ENCODE measurements at regions not wholly inside any gene's neighbourhood (a gene's known extent, or its start where the extent isn't known, plus 50 kb on each side); places are given as distances from the start of the nearest gene placed in this dataset.
A peak's percentile ranks its signal among the peaks of the same experiment; 100 is the strongest.

DNA sequence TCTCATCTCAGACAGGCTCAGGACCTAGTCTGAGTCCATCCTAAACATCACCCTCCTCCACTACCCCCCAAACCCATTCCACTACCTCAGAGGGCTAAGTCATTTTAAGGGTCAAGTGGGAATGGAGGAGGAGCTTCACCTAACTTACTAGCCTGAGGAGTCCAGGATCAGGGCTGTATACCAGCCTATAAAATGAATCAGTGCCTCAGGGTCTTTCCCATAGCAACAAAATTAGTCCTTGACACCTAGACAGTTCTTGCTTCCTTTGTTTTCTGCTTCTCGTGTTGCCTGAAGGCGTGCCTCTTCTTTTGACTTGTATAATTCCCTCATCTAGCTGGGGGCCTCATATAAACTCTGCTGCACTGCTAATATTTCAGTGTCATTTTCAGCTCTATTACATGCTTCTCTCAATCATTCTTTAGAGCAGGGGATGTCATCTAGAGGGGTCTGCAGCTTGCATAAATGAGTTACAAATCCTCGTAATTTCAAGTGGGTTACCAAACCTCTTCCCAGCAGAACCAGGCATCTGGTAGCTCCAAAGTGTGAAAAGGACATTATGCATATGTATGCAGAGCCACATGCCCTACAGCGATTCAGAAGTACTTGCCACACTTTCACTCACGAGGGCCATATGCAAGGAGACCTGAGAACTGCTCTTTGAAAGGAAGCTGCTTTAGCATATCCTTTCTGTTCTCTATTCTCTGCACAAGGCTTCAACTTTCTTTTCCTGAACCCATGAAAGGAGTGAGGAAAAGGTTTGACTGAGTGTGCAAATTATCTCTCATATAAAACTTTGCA, 311.7 kb upstream of the SEMA6D start:
- DNase-seq, result no peak

DNA sequence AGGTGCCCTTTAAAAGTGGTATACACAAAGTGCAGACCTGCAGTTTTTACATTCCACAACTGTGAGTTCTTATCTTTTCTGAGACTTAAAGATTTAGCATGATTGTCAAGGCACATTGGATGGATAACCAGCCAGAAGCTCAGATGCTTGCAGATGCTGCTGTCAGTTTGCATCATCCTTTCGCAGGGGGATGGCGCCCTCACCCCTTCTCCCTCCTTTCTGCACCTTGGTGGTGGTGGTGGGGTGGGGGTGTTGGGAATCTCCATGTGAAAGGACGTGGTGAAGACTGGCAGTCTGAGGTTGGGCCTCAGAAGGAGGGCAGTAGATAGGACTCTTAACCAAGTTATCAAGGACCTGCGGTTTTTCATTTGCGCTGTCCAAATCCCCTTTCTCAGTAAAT, 309.6 kb upstream of the SEMA6D start:
- DNase-seq, result no peak

DNA sequence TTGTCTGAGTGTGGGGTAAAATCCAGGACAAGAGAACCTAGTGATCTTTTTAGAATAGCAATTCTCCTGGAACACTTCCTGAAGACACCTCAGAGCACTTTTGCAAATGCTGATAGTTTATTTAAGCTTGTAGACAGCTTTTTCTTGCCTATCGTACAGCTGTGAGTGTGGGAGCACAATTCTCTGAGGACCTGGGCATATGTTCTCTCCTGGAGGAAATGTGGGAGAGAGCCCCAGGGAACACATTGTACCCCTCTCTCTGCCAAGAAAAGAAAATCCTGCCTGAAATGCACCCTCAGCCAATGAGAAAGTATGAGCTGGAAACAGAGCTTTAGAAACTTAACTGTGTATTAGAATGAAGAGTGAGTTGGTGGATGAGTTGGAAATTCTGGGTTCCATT, 308.3 kb upstream of the SEMA6D start:
- DNase-seq, result no peak

DNA sequence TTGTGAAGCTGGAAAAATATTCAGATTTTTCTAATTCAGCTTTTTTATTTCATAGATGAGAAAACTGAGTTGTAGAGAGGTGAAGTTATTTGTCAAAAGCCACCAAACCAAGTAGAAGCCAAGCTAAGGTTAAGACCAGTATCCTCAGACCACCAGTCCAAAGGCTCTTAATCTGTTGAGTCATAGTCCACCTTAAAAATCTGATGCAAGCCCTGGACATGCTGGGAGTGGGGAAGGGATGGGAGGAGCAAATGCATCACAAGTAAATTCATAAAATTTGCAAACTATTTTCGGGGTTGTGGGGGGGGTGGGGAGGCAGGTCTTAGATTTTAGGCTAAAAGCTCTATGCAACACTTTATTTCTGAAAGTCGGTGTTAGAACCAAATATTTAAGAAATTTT, 307.7 kb upstream of the SEMA6D start:
- no peak for DNase-seq

DNA sequence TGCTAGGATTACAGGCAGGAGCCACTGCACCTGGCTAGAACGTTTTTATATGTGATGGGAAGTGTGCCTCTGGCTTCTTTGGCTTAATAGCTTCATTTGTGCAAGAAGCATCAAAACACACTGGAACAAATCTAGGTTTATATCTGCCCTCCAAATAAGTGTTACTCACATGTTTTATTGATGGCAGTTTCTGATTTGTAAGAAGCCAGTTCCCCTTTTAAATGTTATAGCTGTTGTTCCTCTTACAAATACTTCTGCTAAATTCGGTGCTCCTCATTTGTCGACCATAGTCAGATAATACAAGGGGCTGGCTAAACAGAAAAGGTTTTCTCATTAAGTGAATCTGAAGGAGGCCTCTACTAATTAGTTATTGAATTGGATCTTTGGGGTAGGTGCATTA, 307.1 kb upstream of the SEMA6D start:
- no peak for DNase-seq

DNA sequence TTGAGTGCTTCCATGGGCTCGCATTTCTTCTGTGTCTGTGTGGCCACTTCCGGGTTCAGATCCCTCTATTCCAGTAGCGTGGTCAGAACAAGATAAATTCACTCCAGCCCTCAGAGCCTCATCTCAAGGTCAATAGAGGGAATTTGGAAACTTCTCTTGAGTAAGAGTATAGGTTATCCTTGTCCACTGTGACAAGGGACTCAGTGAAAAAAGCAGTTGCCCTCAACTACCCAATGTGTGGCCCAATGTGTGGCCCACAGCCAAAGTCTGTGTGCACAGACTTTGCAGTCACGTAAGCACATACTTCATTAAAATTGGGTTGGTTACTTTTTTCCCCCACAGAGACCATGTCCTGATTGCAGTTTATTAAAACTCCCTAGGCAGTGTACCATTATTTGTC, 305.6 kb upstream of the SEMA6D start:
- no peak for DNase-seq

DNA sequence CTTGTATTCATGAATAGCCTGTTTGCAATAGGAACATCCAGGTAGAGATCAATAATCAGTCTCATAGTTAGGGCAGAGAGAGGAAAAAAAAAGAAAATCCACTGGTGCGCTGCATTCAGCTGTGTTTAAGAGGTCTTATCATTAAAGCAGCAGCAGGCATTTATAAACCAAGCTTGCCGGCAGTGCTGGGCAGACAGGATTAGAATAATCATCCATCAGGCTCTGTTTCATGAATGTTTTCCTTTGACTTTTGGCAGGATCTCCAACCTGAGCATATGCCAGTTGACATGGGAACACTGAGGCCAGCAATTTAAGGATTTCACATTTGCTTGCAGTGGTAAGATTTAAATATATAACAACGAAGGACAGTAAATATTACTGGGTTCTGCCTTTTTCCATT, 305.2 kb upstream of the SEMA6D start:
- no peak for DNase-seq

DNA sequence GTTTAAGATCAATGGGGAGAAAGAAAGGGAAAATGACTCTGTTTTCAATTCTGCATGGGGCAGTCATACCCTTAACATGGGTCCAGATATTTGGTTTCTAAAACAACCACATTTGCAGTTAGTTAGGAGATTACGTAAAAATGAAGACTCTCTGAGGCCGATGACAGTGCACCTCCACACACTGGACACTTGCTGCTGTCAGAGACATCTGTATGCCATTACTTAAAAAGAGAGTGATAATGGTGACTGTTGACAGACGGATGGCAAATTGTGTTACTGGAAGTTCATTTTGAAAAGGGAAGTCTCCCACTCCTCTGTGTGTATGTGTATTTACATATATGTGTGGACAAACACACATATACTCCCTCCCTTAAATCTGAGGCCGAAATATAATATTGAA, 304.5 kb upstream of the SEMA6D start:
- no peak for DNase-seq

DNA sequence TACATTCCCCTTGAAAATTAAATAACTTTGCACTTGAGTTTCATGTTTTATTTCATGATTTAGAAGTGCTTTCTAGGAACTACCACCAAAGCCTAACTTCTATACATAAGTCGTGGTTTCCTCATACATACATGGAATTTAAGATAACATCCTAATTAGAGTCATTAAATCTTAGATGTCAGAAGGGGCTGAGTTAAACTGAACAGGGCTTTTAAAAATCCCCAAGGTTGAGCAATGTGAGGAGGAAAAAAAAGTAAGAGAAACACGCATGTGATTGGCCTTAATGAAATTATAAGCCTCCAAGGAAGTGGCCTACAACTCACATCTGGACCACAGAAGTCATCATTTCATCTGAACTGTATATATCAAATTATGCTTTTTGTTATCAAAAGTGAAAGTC, 303.1 kb upstream of the SEMA6D start:
- no peak for DNase-seq

DNA sequence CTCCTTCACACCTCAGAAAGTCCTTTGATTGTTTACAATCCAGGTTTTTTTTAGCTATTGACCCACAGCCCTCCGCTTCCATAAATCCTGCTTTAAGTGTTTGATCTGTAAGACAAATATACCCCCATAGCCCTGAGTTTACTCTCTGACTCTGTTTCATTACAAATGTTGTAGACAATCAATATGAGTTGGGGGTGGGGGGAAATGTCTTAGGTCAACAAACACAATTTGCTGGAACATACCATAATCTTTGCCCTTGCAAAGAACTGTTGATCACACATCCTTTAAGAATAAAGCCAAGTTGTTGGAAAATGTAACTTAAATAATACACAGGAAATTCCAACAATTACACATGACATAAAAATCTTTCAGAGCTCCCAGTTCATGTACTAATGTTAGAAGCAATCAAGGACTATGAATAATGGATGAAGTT, 301.8 kb upstream of the SEMA6D start:
- DNase-seq, result peak in 1 of 2 donors; percentile 42

DNA sequence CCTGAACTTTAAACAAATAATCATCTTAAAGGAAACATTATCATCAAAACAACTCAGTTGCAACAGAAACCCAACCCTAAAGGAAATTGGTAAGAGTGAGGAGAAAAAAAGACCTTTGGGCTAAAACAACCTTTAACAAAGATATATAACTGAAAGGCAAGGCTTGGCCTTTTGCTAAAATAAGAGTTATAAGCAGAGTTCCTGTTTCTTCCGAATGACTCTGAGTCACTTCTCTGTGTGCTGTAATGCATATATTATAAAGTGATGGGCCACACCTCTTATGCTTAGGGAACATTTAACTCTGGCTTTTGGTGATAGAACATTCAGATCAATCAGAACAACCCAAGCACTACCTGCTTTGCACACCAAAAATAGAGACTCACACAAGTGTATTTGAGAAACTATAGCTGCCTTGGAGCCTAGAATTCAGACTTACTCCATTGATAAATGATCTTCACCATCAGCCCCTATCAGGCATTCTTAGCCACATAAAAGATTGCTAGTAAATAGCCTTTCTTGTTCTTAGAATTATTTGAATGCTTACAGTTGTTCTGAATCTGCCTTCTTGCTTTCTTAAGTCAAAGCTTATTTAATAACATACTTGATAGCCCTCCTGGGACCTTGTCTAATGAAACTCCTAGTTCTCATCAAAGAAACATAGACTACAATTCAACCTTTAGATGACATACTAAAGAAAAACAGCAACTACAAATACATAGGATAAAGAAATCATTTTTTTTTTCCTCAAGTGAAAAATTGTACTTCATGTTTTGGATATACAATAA, 294.2 kb upstream of the SEMA6D start:
- no peak for DNase-seq

DNA sequence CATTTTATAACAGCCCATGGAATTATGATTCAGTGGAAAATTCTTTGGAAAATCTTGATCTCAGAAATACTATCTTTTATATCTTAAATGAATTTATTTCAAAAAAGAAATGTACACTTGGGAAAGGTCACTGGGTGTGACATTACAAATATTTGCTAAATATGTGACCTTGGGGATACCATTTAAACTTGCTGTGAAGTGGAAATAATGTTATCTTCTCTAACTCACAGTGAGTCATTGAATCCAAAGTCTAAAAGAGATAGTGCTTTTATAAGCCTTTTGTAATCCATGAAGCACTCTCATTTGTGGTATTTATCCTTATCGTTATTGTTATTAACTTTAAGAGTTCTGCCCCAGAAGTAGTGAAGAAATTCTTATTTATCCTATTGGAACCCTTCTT, 289.8 kb upstream of the SEMA6D start:
- no peak for DNase-seq

DNA sequence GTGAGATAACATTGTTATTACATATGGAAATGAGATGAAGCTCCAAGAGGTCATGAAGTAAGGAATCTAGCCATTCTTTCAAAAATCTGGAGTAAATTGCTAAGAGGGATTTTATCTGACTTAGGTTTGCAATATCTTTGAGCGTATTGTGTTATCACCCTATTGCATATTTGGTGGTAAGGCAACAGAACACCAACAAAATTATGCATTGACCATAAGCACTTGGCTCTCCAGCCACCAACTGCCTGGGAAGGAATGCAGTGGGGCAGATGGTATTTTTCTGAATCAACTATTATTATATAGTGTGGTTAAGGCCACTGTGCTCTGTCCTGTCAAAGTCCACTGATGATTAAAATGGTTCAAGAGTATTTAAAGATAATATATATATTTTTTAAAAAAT, 287.9 kb upstream of the SEMA6D start:
- no peak for DNase-seq

DNA sequence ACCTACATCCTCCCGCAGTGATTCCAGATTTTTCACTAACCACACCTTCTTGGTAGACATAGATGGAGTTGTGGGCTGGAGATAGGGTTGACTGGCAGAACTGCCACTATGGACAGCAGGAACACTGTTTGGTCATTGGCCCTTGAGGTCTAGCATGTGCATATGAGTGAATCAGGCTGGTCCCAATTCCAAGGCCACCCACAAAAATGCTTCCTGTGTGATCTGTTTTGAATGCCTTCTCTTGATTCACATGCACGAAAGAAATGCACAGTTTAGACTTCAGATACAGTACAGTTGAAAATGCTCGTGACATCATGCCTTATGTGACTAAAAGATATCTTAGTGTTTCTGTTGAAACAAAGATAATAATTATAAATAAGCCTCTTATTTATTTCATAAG, 285.8 kb upstream of the SEMA6D start:
- DNase-seq, result no peak

DNA sequence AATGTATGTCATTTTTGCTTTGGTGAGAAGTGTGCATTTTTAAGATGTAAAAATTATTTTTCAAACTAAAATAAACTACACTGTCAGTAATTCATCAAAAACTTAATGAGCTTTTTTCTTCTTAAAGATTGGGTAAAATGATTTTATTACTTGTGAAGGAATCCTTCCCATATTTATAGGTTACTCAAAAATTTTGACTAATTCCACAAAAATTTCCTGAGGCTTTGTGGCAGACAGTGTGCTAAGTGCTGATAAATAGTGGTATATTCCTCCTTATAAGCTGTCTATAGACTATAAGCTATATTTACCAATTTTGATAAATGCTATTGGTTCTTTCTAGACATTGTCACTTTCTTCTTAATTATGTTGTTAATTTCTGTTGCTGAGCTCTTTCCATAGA, 284.5 kb upstream of the SEMA6D start:
- no peak for DNase-seq

DNA sequence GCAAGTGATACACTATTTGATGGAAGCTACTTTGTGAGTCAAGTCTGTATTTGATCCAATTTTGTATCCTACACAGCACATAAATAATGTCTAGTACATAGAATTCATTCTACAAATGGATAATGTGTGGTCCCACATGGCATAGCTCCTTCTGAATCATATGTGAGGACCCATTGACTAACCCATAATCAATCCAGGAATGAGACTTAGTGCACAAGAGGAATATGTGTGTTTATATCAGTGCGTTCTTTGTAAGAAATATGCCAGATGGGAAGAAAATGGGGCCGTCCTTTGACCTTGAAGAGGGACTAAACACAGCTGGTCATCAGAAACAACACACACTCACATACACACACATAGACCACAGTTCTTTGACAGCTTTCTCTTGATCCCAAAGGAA, 282.7 kb upstream of the SEMA6D start:
- peak in 1 of 2 donors; percentile 42 for DNase-seq

DNA sequence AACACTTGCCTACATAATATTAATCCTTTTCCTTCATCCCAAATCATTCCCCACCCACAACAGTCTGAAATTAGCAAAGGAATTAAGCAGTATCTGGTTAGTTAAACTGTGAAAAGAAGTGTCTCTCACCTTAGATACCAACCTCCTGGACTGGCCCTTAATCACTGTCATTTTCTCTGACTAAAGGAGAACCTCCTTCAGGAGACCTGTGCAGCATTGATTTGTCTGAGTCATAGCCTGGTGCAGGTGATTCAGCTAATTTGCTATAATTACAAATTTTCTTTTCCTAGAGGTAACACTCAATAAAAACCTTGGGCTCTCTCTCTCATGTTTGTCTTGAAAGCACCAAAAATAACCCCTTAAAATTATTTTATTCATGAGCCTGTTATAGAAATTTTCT, 279.8 kb upstream of the SEMA6D start:
- no peak for DNase-seq

DNA sequence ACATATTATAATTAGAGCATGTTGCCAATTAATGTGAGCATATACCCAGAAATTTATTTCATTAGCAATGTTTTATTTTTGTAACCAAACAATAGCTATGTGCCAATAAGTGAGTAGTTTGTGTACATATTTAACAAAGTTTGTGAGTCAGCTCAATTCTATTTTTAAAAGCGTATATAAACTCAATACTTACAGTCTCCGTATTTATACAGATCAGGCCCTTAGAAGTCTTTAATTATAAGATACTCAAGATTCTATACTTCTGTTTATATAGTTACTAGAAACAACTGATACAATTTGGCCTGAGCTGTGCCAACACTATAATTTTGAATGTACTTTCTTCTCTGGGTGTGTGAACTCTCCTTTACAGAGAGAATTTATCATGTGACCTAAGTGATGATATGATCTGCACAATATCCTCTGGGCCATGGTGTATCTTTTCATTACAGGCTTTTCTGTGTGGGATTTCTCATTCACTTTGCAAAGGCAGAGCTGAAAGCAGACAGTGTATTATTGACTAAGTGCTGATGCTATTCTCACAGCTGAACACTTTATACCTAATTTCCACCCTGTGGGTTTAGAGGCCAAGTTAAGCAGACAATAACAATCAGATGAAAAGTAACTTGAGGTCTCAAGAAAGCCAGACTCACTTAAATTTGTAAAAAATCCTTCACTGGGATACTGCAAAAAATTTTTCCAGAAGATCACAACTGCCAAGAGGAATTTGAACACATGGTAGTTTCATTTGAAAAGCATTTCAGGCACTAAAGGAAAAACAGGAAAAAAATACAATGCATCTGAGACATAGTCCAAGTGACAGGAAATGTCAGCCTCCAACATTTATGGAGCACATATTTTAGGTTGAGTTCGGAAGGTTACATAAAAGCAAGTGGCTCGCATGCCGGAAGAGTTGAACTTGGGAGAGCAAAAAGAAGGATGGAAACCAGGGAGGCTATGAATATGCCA, 277.9 kb upstream of the SEMA6D start:
- DNase-seq, result no peak

DNA sequence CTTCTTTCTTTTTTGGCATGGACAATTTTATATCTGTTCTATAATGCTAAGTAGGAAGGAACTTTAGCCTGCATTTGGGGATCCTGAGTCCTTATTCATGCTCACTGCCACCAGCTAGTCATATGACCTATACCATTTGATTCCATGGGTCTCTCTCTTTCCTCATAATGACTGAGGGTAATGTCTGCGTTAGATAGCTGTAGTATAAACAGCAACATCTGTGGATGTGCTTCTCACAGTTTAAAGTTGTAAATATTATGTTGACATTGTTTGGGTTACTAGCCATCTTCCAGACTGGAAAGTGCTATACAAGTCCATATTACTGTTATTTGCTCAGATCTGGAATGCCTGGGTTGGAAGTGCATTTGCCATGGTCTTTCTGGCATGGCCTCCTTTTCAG, 274.9 kb upstream of the SEMA6D start:
- peak; percentile 35 to 52 for DNase-seq

DNA sequence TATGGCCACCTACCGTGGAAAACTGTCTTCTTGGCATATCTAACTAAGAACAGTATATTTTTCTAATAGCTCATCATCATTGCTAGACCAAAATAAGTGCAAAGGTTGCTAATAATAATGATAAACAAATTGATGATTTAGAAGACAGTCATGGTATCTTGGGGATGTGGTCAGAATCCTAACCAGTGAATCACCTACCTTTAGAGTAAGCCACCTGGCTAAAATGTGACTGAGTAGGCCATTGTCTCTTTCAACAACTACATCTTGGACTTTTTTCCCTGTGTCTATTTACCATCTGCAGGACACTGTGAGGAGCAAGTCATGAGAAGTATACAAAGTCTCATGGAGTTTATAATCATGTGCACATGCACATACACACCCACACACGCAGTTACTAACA, 273.5 kb upstream of the SEMA6D start:
- DNase-seq, result no peak

DNA sequence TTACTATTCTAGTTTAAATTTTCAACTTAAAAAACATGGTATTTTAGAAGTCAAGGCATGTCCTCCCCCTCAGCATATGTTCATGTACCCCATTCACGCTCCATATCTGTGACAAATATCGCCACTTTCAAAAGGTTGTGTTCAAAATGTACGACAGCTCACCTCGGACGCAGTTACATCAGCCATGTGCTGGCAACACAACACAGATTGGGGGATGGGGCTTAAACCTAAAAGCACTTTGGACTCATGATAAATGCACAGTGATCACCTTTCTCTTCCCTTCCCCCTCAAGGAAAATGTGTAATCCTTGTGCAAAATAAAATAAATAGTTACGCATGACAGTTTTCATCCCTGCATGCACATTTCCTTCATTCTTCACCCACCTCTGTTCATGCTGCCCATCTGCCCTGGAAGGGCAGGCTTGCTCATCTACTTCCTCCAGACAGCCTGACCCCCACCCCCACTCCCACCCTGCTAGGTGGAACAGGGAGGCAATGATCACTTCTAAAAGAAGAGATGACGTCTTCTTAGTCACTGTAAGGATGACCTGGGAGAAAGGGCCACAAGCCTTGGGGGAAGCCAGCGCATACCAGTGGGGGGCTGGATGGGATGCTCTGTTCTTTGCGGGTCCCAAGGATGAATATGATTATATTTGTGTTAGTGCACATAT, 271.4 kb upstream of the SEMA6D start:
- DNase-seq, result no peak

All from right lung (tissue), 2 donors.